GM19238 (cell line): ENCODE measurements at regions not wholly inside any gene's neighbourhood (a gene's known extent, or its start where the extent isn't known, plus 50 kb on each side); places are given as distances from the start of the nearest gene placed in this dataset.
"Not testable (repeated sequence)": the region's sequence is repeated elsewhere in the genome, so short reads cannot be mapped to it uniquely, and the experiment has no call there.

ENCODE experiments used
- DNase-seq: peaks from one replicate; pipeline ENCODE4 v3.0.0; 2011; ENCODE audit warnings: low spot score; ENCODE audit not compliant: insufficient read length

DNA sequence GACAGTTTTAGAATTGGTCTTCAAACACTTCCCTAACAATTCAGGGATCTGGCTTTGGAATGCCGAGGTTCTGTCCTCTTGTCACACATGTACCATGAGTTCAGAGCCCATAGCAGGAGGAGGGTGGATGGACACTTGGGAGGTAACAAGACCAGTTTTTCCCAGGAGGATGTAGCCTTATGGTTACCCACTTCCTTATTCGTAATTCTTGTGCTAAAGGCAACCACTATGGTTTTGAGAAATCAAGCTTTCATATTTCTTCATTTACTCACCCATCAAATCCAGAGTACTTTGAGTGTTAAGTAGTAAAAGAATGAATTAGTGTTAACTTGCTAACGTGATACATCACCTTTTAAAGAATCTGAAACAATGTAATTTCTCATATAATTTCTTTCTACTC, 479.6 kb upstream of the ALCAM start:
- no peak for DNase-seq

DNA sequence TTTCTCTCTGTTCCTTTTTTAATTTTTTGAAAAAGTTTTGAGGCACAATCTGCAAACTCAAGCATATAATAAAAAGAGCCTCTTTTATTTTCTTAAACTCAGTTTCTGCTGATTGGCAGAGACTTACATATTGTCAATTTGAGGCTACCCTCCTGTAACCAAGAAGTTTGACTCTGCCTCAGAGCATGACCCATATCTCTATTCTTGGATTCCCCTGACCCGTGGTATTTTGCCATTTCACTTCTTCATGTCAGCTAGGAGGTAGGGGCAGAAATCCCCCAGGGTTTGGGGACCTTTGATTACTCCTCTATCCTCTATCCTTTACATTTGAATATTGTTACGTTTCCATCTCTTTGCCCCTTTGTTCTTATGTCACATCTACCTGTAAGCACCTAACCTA, 479.1 kb upstream of the ALCAM start:
- no peak for DNase-seq

- no peak for DNase-seq
These were observed 474.7 kb upstream of the ALCAM start for GRCh38 chr3:104892044-104892443.

- DNase-seq: no peak
These were observed 470.1 kb upstream of the ALCAM start for GRCh38 chr3:104896624-104897023.

- no peak for DNase-seq
These were observed 465.3 kb upstream of the ALCAM start for GRCh38 chr3:104901396-104901795.

- DNase-seq: no peak
These were observed 463.6 kb upstream of the ALCAM start for GRCh38 chr3:104903064-104903463.

GRCh38 chr3:104906001-104906639, 460.6 kb upstream of the ALCAM start:
- DNase-seq: no peak

DNA sequence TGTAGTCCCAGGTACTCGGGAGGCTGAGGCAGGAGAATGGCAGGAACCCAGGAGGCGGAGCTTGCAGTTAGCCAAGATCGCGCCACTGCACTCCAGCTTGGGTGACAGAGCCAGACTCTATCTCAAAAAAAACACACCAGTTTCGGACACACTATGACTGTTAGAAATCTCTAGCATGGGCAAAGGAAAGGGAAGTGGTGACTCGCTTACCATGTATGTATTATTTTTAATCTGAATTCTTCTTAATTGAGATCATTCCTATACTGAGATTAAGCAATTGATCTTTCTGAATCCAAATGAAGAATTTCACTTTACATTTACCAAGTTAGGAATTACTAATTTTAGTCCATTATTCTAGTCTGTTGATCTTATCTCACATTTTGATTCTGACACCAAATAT, 459.2 kb upstream of the ALCAM start:
- no peak for DNase-seq

- DNase-seq: no peak
These were observed 457.9 kb upstream of the ALCAM start for GRCh38 chr3:104908761-104909160.

- no peak for DNase-seq
These were observed 457.5 kb upstream of the ALCAM start for GRCh38 chr3:104909198-104909597.

DNA sequence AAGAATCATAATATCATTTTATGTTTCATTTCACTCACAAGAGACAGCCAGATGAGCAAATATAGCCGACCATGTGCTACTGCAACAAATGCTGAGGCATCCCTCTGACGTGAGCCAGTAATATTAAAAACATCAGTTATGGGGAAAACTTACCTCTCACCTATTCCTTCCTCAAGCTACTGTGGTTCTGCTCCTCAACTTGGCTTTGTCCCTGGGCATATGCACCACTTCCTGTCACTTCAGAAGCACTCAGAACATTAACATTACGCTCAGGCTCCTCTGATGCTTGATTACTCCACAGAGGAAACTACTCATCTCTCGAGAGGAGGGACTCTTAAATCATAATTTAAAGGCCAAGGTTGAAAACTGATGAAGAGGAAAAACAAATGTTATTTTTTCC, 457.0 kb upstream of the ALCAM start:
- no peak for DNase-seq

DNA sequence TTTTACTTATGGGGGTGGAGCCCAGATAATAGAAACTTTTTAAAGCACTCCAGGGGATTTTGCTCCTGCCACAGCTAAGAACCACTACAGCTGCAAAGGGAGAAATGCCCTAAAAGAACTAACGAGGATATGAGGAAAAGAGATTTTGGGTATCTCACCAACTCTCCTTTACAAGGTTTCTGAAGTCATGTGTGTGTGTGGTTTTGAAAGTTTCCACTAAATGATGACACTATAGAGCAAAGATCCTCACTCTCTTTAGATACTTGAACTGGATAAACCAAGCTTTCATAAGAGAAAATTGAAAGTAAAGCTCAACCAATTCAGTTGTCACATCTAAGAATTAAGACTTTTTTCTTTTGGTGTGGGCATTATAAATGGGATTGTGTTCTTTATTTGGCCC, 455.3 kb upstream of the ALCAM start:
- no peak for DNase-seq

GRCh38 chr3:104916971-104917370, 449.7 kb upstream of the ALCAM start:
- no peak for DNase-seq

- DNase-seq: no peak
These were observed 446.2 kb upstream of the ALCAM start for GRCh38 chr3:104920512-104920911.

- no peak for DNase-seq
These were observed 432.7 kb upstream of the ALCAM start for GRCh38 chr3:104933972-104934371.

DNA sequence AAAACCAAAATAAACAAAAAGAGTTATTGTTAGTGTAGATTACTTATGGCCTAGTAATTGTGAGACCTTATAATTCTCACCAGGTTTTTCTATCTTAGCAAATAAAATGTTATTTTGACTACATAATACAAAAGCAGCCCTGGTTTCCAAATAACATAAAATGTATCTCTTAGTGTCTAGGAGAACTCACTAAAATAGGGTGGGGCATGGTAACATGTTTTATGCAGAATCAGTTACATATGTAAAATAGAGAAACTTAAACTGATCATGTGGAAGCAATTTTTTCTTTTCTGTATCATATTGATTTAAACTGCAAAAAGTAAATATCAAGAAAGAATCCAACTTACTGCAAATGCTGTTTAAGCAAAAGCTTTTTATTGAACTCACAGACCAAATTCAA, 431.1 kb upstream of the ALCAM start:
- DNase-seq: no peak

DNA sequence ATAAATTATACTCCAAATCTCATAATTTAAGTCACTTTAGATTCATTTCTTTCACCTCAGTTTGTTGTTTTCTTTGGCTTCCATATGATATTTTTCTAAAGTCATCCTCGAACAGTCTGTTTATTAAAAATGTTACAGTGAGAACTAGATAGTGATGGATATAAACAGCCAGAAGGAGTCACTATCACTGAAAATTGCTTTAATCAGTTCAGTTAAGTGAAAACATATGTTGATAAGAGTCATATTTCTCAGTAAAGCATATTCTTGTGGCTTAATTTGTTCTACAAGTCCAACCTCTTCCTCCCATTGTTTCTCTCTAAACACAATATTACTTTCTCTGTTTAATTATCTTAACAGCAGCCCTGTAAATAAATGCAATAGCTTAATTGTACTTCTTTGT, 427.5 kb upstream of the ALCAM start:
- no peak for DNase-seq

GRCh38 chr3:104941785-104942184, 424.9 kb upstream of the ALCAM start:
- DNase-seq: no peak

DNA sequence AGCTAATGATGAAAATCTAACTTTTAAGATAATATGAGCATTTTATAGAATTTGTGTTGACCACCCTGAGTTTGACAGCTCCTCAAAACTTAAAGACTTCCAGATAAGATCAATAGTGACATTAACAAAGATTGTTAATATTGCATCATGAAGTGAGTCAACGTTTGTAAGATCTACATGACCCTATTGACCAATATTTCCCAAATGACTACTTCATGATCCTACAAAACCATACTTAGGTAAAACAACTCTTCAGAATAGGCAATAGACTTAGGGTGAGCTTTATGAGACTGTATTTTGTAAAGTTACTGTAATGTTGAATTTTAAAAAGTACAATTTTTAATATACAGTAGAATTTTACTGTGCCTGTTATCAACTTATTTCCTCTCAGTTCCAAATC, 422.7 kb upstream of the ALCAM start:
- DNase-seq: no peak

- no peak for DNase-seq
These were observed 418.8 kb upstream of the ALCAM start for GRCh38 chr3:104947943-104948342.

DNA sequence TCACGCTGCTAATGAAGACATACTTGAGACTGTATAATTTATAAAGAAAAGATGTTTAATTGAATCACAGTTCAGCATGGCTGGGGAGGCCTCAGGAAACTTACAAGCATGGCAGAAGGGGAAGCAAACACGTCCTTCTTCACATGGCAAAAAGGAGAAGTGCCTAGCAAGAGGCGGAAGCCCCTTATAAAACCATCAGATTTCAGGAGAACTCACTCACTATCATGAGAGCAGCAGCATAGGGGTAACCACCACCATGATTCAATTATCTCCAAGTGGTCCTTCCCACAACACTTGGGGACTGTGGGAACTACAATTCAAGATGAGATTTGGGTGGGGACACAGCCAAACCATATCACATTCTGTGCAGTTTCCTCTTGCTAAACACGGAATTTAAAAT, 416.9 kb upstream of the ALCAM start:
- DNase-seq: not testable (repeated sequence)

DNA sequence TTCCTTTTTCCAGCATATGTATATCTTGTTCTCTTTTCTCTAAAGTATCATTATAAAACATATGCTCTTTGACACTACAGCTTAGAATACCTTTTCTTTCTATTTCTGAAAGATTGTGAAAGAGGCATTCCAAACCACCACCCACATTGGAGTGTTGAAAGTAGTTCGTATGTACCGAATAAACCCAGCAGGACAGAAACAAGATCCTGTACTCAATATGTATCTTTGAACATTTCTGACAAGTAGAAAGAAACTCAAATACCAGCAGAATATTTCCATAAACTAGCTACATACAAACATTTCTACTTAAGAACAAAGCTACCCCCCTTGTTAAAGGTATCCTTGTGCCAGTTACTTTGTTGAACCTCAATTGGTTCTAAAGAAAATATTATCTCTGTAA, 415.3 kb upstream of the ALCAM start:
- no peak for DNase-seq

DNA sequence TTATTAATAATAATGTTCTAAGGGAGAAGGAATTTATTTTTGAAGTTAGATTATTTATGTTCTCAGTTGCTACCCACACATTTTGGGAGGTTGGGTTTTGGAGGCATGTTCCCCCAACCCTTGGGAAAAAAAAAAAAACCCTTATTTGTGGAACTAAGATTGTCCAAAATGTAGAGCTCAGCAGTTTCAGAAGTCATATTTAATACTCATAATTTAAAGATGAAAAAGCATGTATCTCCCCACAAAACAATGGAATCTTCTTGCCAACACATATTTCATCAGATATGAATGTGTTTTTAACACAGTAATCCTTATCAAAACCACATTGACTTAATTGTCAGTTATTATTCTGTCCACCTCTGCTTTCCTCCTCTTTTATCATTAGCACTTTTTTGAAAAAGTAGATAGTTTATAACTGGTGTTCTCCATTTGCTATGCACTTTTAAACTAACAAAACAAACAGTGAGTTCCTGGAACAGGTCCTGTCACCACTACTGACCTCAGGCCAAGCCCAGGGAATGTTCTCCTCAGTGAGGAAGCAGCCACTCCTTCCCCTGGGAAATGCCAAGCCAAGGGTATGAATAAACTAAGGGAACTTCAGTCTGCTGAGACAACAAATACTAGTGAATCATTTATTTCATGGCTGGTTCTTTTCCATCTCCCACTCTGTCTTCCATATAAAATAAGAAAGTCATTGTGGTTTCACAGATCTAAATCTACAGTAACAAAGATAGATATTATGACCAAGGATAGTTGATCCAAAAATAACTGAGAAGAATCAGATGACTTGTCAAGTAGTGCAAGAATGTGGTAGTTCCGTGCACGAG, 414.4 kb upstream of the ALCAM start:
- DNase-seq: no peak
